Hypothalamus (tissue), 51 donors: ENCODE measurements at regions not wholly inside any gene's neighbourhood (a gene's known extent, or its start where the extent isn't known, plus 50 kb on each side); places are given as distances from the start of the nearest gene placed in this dataset.
A peak's percentile ranks its signal among the peaks of the same experiment; 100 is the strongest.
"Not testable (repeated sequence)": the region's sequence is repeated elsewhere in the genome, so short reads cannot be mapped to it uniquely, and the experiment has no call there.

Experiments used
- DNase-seq, 51 donors: peaks; one replicate each; lab custom pipeline; 2025; lab: John Stamatoyannopoulos, UW

GRCh38 chr1:117702654-117703053 is 96.8 kb downstream of the TENT5C start:
- no peak for DNase-seq

- DNase-seq, result no peak
These were observed 101.5 kb downstream of the TENT5C start for GRCh38 chr1:117707371-117707770.

GRCh38 chr1:117708323-117709248 is 102.7 kb downstream of the TENT5C start:
- peak in 3 of 51 donors; percentile 5 to 23 (median 21) for DNase-seq

GRCh38 chr1:117709249-117709691 is 103.4 kb downstream of the TENT5C start:
- no peak for DNase-seq

- no peak for DNase-seq
These were observed 104.9 kb downstream of the TENT5C start for GRCh38 chr1:117710710-117711109.

GRCh38 chr1:117712621-117713020 is 106.8 kb downstream of the TENT5C start:
- no peak for DNase-seq

- no peak for DNase-seq
These were observed 108.7 kb downstream of the TENT5C start for GRCh38 chr1:117714546-117714945.

GRCh38 chr1:117716030-117716429 is 110.2 kb downstream of the TENT5C start:
- DNase-seq, result not testable (repeated sequence)

GRCh38 chr1:117717980-117718379 is 112.1 kb downstream of the TENT5C start:
- not testable (repeated sequence) for DNase-seq

GRCh38 chr1:117718596-117718995 is 112.7 kb downstream of the TENT5C start:
- DNase-seq, result not testable (repeated sequence)

GRCh38 chr1:117719004-117719403 is 113.2 kb downstream of the TENT5C start:
- no peak for DNase-seq

- no peak for DNase-seq
These were observed 126.4 kb downstream of the TENT5C start for GRCh38 chr1:117732065-117732797.

GRCh38 chr1:117732956-117733355 is 127.1 kb downstream of the TENT5C start:
- DNase-seq, result no peak

GRCh38 chr1:117734403-117734802 is 128.6 kb downstream of the TENT5C start:
- no peak for DNase-seq

GRCh38 chr1:117735045-117735992 is 129.5 kb downstream of the TENT5C start:
- peak in 1 of 51 donors; percentile 2 for DNase-seq

- DNase-seq, result no peak
These were observed 133.7 kb downstream of the TENT5C start for GRCh38 chr1:117739504-117739903.

- DNase-seq, result no peak
These were observed 134.6 kb downstream of the TENT5C start for GRCh38 chr1:117740496-117740895.

- DNase-seq, result not testable (repeated sequence)
These were observed 140.7 kb downstream of the TENT5C start for GRCh38 chr1:117746565-117746964.

GRCh38 chr1:117747605-117748004 is 141.8 kb downstream of the TENT5C start:
- no peak for DNase-seq

GRCh38 chr1:117751321-117751720 is 145.5 kb downstream of the TENT5C start:
- DNase-seq, result no peak
